CD14-positive monocyte (primary cell): ENCODE measurements at regions not wholly inside any gene's neighbourhood (a gene's known extent, or its start where the extent isn't known, plus 50 kb on each side); places are given as distances from the start of the nearest gene placed in this dataset.

Experiments
- DNase-seq, 3 donors: peaks; one replicate each; pipeline ENCODE4 v3.0.0-alpha.2; 2011 to 2022
- H2AFZ ChIP-seq: 2 replicates; pipeline ENCODE4 v1.6.0; 2012; ENCODE audit warnings: mild to moderate bottlenecking, low read depth, low read length, inconsistent platforms; ENCODE audit not compliant: insufficient read depth, poor library complexity, severe bottlenecking
- H3K27ac ChIP-seq, 2 donors: 1 replicate in 1 of 2; 2 replicates in 1 of 2; pipeline ENCODE4 v1.5.1; 2012 to 2013; ENCODE audit warnings: low read length in 2 of 2, control low read depth in 1 of 2, inconsistent platforms in 1 of 2, low read depth in 1 of 2, mild to moderate bottlenecking in 1 of 2
- H3K27me3 ChIP-seq, 2 donors: one replicate each; pipeline versions ENCODE4 v1.6.0 to v1.6.1; 2011 to 2013; ENCODE audit warnings: low read length in 2 of 2; ENCODE audit not compliant: control insufficient read depth in 2 of 2, insufficient read depth in 2 of 2
- H3K36me3 ChIP-seq, 2 donors: replicated peaks in 1 of 2; 1 replicate in 1 of 2; 2 replicates in 1 of 2; pipeline versions ENCODE4 v1.5.1 to v1.6.1; 2012 to 2013; ENCODE audit warnings: low read length in 2 of 2, control low read depth in 1 of 2, inconsistent platforms in 1 of 2, mild to moderate bottlenecking in 1 of 2; ENCODE audit not compliant: insufficient read depth in 2 of 2, control insufficient read depth in 1 of 2
- H3K4me1 ChIP-seq, 2 donors: 1 replicate in 1 of 2; 2 replicates in 1 of 2; pipeline versions ENCODE4 v1.5.1 to v1.6.1; 2012 to 2013; ENCODE audit warnings: low read length in 2 of 2, control low read depth in 1 of 2, inconsistent platforms in 1 of 2, mild to moderate bottlenecking in 1 of 2, moderate library complexity in 1 of 2; ENCODE audit not compliant: insufficient read depth in 2 of 2, control insufficient read depth in 1 of 2
- H3K4me2 ChIP-seq: replicated peaks from 2 replicates; pipeline ENCODE3; 2012; ENCODE audit warnings: low read length, moderate library complexity, mild to moderate bottlenecking; ENCODE audit not compliant: poor library complexity, severe bottlenecking; ENCODE audit errors: extremely low read depth
- H3K4me3 ChIP-seq, 3 experiments: fragments of 200-600 bp in 1 of 3; sonication (generic) in 1 of 3; replicated peaks in 1 of 3; 1 replicate in 2 of 3; 2 replicates in 1 of 3; pipeline ENCODE4 v1.5.1; 2011 to 2013; ENCODE audit warnings: low read length in 3 of 3, mild to moderate bottlenecking in 3 of 3, control low read depth in 2 of 3, low read depth in 2 of 3, inconsistent platforms in 1 of 3, moderate library complexity in 1 of 3
- H3K79me2 ChIP-seq: 2 replicates; pipeline ENCODE4 v1.6.0; 2012; ENCODE audit warnings: mild to moderate bottlenecking, control low read depth, inconsistent platforms, low read length, moderate library complexity; ENCODE audit not compliant: insufficient read depth
- H3K9ac ChIP-seq: 2 replicates; pipeline ENCODE4 v1.6.0; 2017; ENCODE audit warnings: low read length, mild to moderate bottlenecking; ENCODE audit not compliant: insufficient read depth, poor library complexity, severe bottlenecking
- H3K9me3 ChIP-seq, 2 donors: replicated peaks in 1 of 2; 1 replicate in 1 of 2; 2 replicates in 1 of 2; pipeline versions ENCODE4 v1.5.1 to v1.6.1; 2012 to 2013; ENCODE audit warnings: low read length in 2 of 2, control low read depth in 1 of 2; ENCODE audit not compliant: control insufficient read depth in 1 of 2, insufficient read depth in 1 of 2
- H4K20me1 ChIP-seq: 2 replicates; pipeline ENCODE4 v1.6.0; 2012; ENCODE audit warnings: mild to moderate bottlenecking, low read length, control low read depth, moderate library complexity; ENCODE audit not compliant: insufficient read depth
- H3K27ac Mint-ChIP-seq, 7 donors: one replicate each; pipeline ENCODE4 v1.8.0; 2020; ENCODE audit warnings: mild to moderate bottlenecking in 7 of 7, mixed read lengths in 7 of 7, moderate library complexity in 6 of 7, inconsistent platforms in 2 of 7
- H3K27me3 Mint-ChIP-seq, 3 donors: one replicate each; pipeline ENCODE4 v1.8.0; 2021 to 2022; ENCODE audit warnings: low read depth in 3 of 3, mild to moderate bottlenecking in 3 of 3, mixed read lengths in 3 of 3, moderate library complexity in 3 of 3, inconsistent platforms in 1 of 3
- H3K36me3 Mint-ChIP-seq, 2 donors: one replicate each; pipeline ENCODE4 v1.8.0; 2020; ENCODE audit warnings: mixed read lengths in 2 of 2, inconsistent platforms in 1 of 2, mild to moderate bottlenecking in 1 of 2
- H3K4me1 Mint-ChIP-seq: one replicate; pipeline ENCODE4 v1.8.0; 2020; ENCODE audit warnings: mild to moderate bottlenecking, mixed read lengths
- H3K4me3 Mint-ChIP-seq, 2 donors: one replicate each; pipeline ENCODE4 v1.8.0; 2020; ENCODE audit warnings: mild to moderate bottlenecking in 2 of 2, mixed read lengths in 2 of 2, moderate library complexity in 1 of 2
- H3K9me3 Mint-ChIP-seq, 7 donors: one replicate each; pipeline ENCODE4 v1.8.0; 2020 to 2022; ENCODE audit warnings: mixed read lengths in 7 of 7, mild to moderate bottlenecking in 6 of 7, moderate library complexity in 6 of 7, inconsistent platforms in 2 of 7
- WGBS: methylation state at CpG from one replicate; pipeline ENCODE4 v1.1.5; 2013; ENCODE audit warnings: missing lambda C conversion rate; ENCODE audit not compliant: insufficient coverage; 5-methylcytosine and 5-hydroxymethylcytosine counted together
- intact Hi-C, 2 donors: fragments of 100-400 bp; cut with micrococcal nuclease; formaldehyde crosslinking; loops; one replicate each; pipeline versions ENCODE4 v1.15.0 to v1.15.1; 2023
- TF ChIP-seq, protein P1 (sequence below): fragments of 200-600 bp; IDR thresholded peaks from one replicate; pipeline ENCODE4 v1.8.0; 2022; ENCODE audit warnings: antibody characterized with exemption, mild to moderate bottlenecking

DNA sequence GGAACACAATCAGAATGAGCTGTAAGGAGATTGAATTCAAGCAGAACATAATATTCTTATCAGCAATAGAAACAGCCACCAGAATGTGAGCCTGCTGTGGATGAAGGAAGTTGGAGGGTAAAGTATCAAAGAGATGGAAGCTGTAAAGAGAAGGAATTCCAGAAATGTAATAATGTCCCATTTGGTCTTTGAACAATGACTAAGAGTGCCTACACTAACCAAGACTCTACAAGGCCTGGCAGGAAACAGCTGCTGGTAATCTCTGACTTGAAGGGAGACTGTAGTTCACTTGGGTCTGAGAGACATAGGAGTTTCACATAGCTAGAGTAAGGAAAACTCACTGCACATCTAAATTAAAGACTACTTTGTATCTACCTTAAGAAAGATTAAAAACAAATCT is 1176.0 kb upstream of the ALCAM start:
- H3K27ac ChIP-seq: no peak overlapping the region
- intact Hi-C loops: no loop called here
- H3K27me3 Mint-ChIP-seq: no peaks in the 10 kb centered on the region
- no peak for DNase-seq
- H3K4me1 Mint-ChIP-seq: no peaks in the 10 kb centered on the region
- no peak overlapping the region for H3K4me3 ChIP-seq
- no peaks in the 10 kb centered on the region for H4K20me1 ChIP-seq
- no peaks in the 10 kb centered on the region for H3K27me3 ChIP-seq
- H3K4me1 ChIP-seq: no peaks in the 10 kb centered on the region
- H3K9me3 ChIP-seq: peaks cover 7 to 14% of the 10 kb centered on the region in 2 donors
- H3K27ac Mint-ChIP-seq: no peak overlapping the region
- TF ChIP-seq, protein P1, sequence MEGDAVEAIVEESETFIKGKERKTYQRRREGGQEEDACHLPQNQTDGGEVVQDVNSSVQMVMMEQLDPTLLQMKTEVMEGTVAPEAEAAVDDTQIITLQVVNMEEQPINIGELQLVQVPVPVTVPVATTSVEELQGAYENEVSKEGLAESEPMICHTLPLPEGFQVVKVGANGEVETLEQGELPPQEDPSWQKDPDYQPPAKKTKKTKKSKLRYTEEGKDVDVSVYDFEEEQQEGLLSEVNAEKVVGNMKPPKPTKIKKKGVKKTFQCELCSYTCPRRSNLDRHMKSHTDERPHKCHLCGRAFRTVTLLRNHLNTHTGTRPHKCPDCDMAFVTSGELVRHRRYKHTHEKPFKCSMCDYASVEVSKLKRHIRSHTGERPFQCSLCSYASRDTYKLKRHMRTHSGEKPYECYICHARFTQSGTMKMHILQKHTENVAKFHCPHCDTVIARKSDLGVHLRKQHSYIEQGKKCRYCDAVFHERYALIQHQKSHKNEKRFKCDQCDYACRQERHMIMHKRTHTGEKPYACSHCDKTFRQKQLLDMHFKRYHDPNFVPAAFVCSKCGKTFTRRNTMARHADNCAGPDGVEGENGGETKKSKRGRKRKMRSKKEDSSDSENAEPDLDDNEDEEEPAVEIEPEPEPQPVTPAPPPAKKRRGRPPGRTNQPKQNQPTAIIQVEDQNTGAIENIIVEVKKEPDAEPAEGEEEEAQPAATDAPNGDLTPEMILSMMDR: no peak
- H3K9me3 Mint-ChIP-seq: peaks cover 0 to 10% (median 3%) of the 10 kb centered on the region in 7 donors
- no peak overlapping the region for H3K4me3 Mint-ChIP-seq
- no peak overlapping the region for H2AFZ ChIP-seq
- no peak overlapping the region for H3K4me2 ChIP-seq
- no peaks in the 10 kb centered on the region for H3K36me3 ChIP-seq
- no peaks in the 10 kb centered on the region for H3K79me2 ChIP-seq
- H3K36me3 Mint-ChIP-seq: no peaks in the 10 kb centered on the region
- H3K9ac ChIP-seq: no peak overlapping the region

DNA sequence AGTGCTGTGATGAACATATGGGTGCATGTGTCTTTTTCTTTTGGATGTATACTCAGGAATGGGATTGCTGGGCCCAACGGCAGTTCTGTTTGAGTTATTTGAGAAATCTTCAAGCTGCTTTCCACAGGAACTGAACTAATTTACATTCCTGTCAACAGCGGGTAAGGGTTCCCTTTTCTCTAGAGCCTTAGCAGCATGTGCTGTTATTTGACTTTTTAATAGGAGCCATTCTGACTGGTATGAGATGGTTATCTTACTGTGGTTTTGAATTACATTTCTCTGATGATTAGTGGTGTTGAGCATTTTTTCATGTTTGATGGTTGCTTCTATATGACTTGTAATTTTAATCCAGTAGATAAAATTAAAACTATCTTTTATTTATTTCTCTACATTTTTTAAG is 1168.6 kb upstream of the ALCAM start:
- intact Hi-C loops: no loop called here
- no peak overlapping the region for H2AFZ ChIP-seq
- H4K20me1 ChIP-seq: no peaks in the 10 kb centered on the region
- H3K9ac ChIP-seq: no peak overlapping the region
- TF ChIP-seq, protein P1: no peak
- no peaks in the 10 kb centered on the region for H3K4me1 ChIP-seq
- Mint-ChIP-seq H3K4me3 (no peak overlapping the region), H3K9me3 (peaks cover 0 to 4% (median 0%) of the 10 kb centered on the region in 7 donors), H3K27ac (no peak overlapping the region), H3K27me3 (no peaks in the 10 kb centered on the region), H3K4me1 (no peaks in the 10 kb centered on the region), H3K36me3 (no peaks in the 10 kb centered on the region)
- H3K27me3 ChIP-seq: no peaks in the 10 kb centered on the region
- DNase-seq: no peak
- H3K27ac ChIP-seq: no peak overlapping the region
- no peaks in the 10 kb centered on the region for H3K79me2 ChIP-seq
- H3K9me3 ChIP-seq: peaks cover 0 to 3% of the 10 kb centered on the region in 2 donors
- no peak overlapping the region for H3K4me2 ChIP-seq
- H3K4me3 ChIP-seq: no peak overlapping the region
- no peaks in the 10 kb centered on the region for H3K36me3 ChIP-seq
- WGBS: no CpG with 5 or more reads among the region's 2 CpGs
